ENCODE measurements at regions not wholly inside any gene's neighbourhood (a gene's known extent, or its start where the extent isn't known, plus 50 kb on each side); places are given as distances from the start of the nearest gene placed in this dataset.

- TF ChIP-seq POLR2A (IDR thresholded peaks at IDR 0.05; ENCODE audit: low read depth) (no peak), POLR2AphosphoS5 (IDR thresholded peaks at IDR 0.05) (no peak), CTCF (IDR thresholded peaks at IDR 0.05) (no peak), EP300 (IDR thresholded peaks at IDR 0.05) (no peak)
- Histone ChIP-seq H3K36me3 (no peaks in the 10 kb centered on the region), H3K4me3 (no peak overlapping the region), H3K4me1 (no peaks in the 10 kb centered on the region), H3K27me3 (no peaks in the 10 kb centered on the region), H3K27ac (replicated peaks in 1 of 4) (no peak overlapping the region), H3K9me3 (no peaks in the 10 kb centered on the region)
- DNase-seq (ENCODE audit: extremely low spot score) = no peak
- intact Hi-C loops (cut with DNase I) = no loop called here
- WGBS = 95% methylated on average over 1 of the region's 1 CpG
Measured at GRCh38 chr7:96539471-96539870, 170.2 kb downstream of the SEM1 start.

DNA sequence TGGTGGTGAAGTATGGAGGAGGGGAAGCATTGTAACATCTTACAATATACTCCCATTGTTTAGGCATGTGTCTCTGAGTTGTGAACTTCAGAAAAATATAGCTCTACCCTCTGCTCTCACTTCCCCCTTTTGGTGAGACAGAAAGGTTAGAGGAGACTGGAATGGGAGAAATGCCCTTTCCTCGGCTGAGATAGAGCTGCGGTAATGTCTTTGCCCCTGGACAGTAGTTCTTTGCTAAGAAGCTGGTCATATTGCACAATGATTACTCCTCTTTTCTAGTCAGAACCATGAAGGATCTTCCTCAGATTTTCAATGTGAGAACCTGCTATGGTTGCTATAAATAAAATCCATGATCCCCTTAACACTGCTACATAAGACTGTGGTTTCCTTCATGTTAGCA lies 171.0 kb downstream of the SEM1 start:
- no peaks in the 10 kb centered on the region for H3K9me3 ChIP-seq
- TF ChIP-seq POLR2AphosphoS5 (IDR thresholded peaks at IDR 0.05) = no peak
- no peak for TF ChIP-seq POLR2A (IDR thresholded peaks at IDR 0.05; ENCODE audit: low read depth)
- TF ChIP-seq EP300 (IDR thresholded peaks at IDR 0.05) = no peak
- no peak overlapping the region for H3K4me3 ChIP-seq
- H3K27ac ChIP-seq (replicated peaks in 1 of 4) = no peak overlapping the region
- no peaks in the 10 kb centered on the region for H3K4me1 ChIP-seq
- no peaks in the 10 kb centered on the region for H3K27me3 ChIP-seq
- DNase-seq (ENCODE audit: extremely low spot score) = no peak
- no peaks in the 10 kb centered on the region for H3K36me3 ChIP-seq
- WGBS = 64% methylated on average over 2 of the region's 2 CpGs
- intact Hi-C loops (cut with DNase I) = no loop called here

GRCh38 chr7:96534221-96534620 lies 175.4 kb downstream of the SEM1 start:
- 74% methylated on average over 3 of the region's 3 CpGs for WGBS
- peaks cover 0 to 5% (median 0%) of the 10 kb centered on the region in 4 donors for H3K27me3 ChIP-seq
- intact Hi-C loops (cut with DNase I) = no loop called here
- no peak overlapping the region for H3K27ac ChIP-seq (replicated peaks in 1 of 4)
- TF ChIP-seq EP300 (IDR thresholded peaks at IDR 0.05) = no peak
- no peak for TF ChIP-seq CTCF (IDR thresholded peaks at IDR 0.05)
- TF ChIP-seq POLR2A (IDR thresholded peaks at IDR 0.05; ENCODE audit: low read depth) = no peak
- no peak for TF ChIP-seq POLR2AphosphoS5 (IDR thresholded peaks at IDR 0.05)
- no peaks in the 10 kb centered on the region for H3K36me3 ChIP-seq
- DNase-seq (ENCODE audit: extremely low spot score) = no peak
- no peaks in the 10 kb centered on the region for H3K4me1 ChIP-seq
- H3K4me3 ChIP-seq = no peak overlapping the region
- no peaks in the 10 kb centered on the region for H3K9me3 ChIP-seq

DNA sequence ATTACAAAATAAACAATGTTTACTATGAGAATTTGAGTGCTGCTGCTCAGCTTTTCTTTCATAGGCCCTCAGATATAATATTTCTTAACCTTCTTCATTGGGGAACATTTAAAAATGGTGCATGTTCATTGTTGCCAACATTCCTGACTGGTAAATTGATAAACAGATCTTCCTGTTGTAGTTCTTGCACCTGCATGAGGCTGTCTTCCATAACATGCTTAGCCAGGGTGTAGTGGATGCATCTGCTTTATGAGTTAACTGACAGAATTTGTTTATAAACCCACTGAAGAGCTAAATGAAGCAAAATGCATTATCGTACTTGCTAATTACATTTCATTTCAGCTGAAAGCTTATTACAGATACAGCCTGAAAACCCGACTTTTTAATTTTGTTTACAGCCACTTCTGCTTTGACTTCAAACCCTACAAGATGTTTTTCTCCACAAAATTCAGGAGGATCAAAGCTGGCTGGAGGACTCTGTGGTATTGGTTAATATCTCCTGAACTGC lies 177.2 kb downstream of the SEM1 start:
- WGBS = 62% methylated on average over 2 of the region's 2 CpGs

GRCh38 chr7:96531331-96531730 lies 178.3 kb downstream of the SEM1 start:
- 88% methylated on average over 1 of the region's 1 CpG for WGBS
- DNase-seq (ENCODE audit: extremely low spot score) = no peak
- H3K4me1 ChIP-seq = no peaks in the 10 kb centered on the region
- H3K27ac ChIP-seq (replicated peaks in 1 of 4) = no peak overlapping the region
- intact Hi-C loops (cut with DNase I) = no loop called here
- TF ChIP-seq POLR2AphosphoS5 (IDR thresholded peaks at IDR 0.05) (no peak), CTCF (IDR thresholded peaks at IDR 0.05) (no peak), POLR2A (IDR thresholded peaks at IDR 0.05; ENCODE audit: low read depth) (no peak), EP300 (IDR thresholded peaks at IDR 0.05) (no peak)
- no peaks in the 10 kb centered on the region for H3K9me3 ChIP-seq
- H3K4me3 ChIP-seq = no peak overlapping the region
- peaks cover 0 to 10% (median 0%) of the 10 kb centered on the region in 4 donors for H3K27me3 ChIP-seq
- no peaks in the 10 kb centered on the region for H3K36me3 ChIP-seq

More for the DNA sequence above, 177.2 kb downstream of the SEM1 start:
- TF ChIP-seq POLR2AphosphoS5 (IDR thresholded peaks at IDR 0.05) (no peak), CTCF (IDR thresholded peaks at IDR 0.05) (no peak)
- Histone ChIP-seq H3K36me3 (no peaks in the 10 kb centered on the region), H3K4me1 (no peaks in the 10 kb centered on the region), H3K9me3 (no peaks in the 10 kb centered on the region), H3K27ac (replicated peaks in 1 of 4) (no peak overlapping the region), H3K4me3 (no peak overlapping the region), H3K27me3 (peaks cover 0 to 5% (median 0%) of the 10 kb centered on the region in 4 donors)
- no peak for DNase-seq (ENCODE audit: extremely low spot score)
- intact Hi-C loops (cut with DNase I) = no loop called here
